DOHH2 (cell line): ENCODE measurements at regions not wholly inside any gene's neighbourhood (a gene's known extent, or its start where the extent isn't known, plus 50 kb on each side); places are given as distances from the start of the nearest gene placed in this dataset.

Source experiments
- H3F3A ChIP-seq: fragments of 200-600 bp; sonication (generic), shearing (Covaris generic); 2 replicates; pipeline ENCODE4 v1.6.0; 2016; ENCODE audit warnings: antibody characterized with exemption, mild to moderate bottlenecking; ENCODE audit not compliant: control insufficient read depth, insufficient read depth
- H3K27ac ChIP-seq: fragments of 200-600 bp; sonication (generic); 2 replicates; pipeline ENCODE4 v1.5.1; 2014; ENCODE audit warnings: low read depth, mild to moderate bottlenecking, low read length, moderate library complexity
- H3K27me3 ChIP-seq: fragments of 200-600 bp; sonication (generic); 2 replicates; pipeline ENCODE4 v1.6.1; 2014; ENCODE audit warnings: mild to moderate bottlenecking, low read length, mixed read lengths; ENCODE audit not compliant: control insufficient read depth
- H3K36me3 ChIP-seq: fragments of 200-600 bp; sonication (generic); 2 replicates; pipeline ENCODE4 v1.6.1; 2014; ENCODE audit warnings: mild to moderate bottlenecking, low read length, moderate library complexity, mixed read lengths; ENCODE audit not compliant: control insufficient read depth
- H3K4me1 ChIP-seq: fragments of 200-600 bp; sonication (generic); 2 replicates; pipeline ENCODE4 v1.6.1; 2014; ENCODE audit warnings: mild to moderate bottlenecking, low read length, mixed read lengths; ENCODE audit not compliant: control insufficient read depth
- H3K4me2 ChIP-seq: fragments of 200-600 bp; sonication (generic); 2 replicates; pipeline ENCODE4 v1.6.0; 2014; ENCODE audit warnings: mild to moderate bottlenecking, low read length, moderate library complexity
- H3K4me3 ChIP-seq: fragments of 200-600 bp; sonication (generic); 2 replicates; pipeline ENCODE4 v1.5.1; 2014; ENCODE audit warnings: mild to moderate bottlenecking, low read length, mixed read lengths
- H3K79me2 ChIP-seq: fragments of 200-600 bp; sonication (generic); 2 replicates; pipeline ENCODE4 v1.6.1; 2014; ENCODE audit warnings: mild to moderate bottlenecking, low read length, mixed read lengths; ENCODE audit not compliant: control insufficient read depth
- H3K9me2 ChIP-seq: fragments of 200-600 bp; sonication (generic); replicated peaks from 2 replicates; pipeline ENCODE4 v1.6.1; 2014; ENCODE audit warnings: mild to moderate bottlenecking, low read length, mixed read lengths; ENCODE audit not compliant: control insufficient read depth
- H3K9me3 ChIP-seq: fragments of 200-600 bp; sonication (generic); 2 replicates; pipeline ENCODE4 v1.6.1; 2014; ENCODE audit warnings: antibody characterized with exemption, low read length, mixed read lengths; ENCODE audit not compliant: control insufficient read depth, insufficient read depth
- H4K20me1 ChIP-seq: fragments of 200-600 bp; sonication (generic); 2 replicates; pipeline ENCODE4 v1.6.0; 2014; ENCODE audit warnings: low read depth, mild to moderate bottlenecking, antibody characterized with exemption, low read length, moderate library complexity; ENCODE audit not compliant: control insufficient read depth, insufficient read depth
- EZH2phosphoT487 ChIP-seq: fragments of 200-600 bp; sonication (generic); IDR thresholded peaks from 2 replicates; pipeline ENCODE4 v1.6.1; 2017; ENCODE audit warnings: borderline replicate concordance, mild to moderate bottlenecking, antibody characterized with exemption, low read length, moderate library complexity, mixed read lengths
- TF ChIP-seq, protein P1 (sequence below): fragments of 200-600 bp; sonication (generic); IDR thresholded peaks from one replicate; pipeline ENCODE4 v1.5.1; 2014; ENCODE audit warnings: antibody characterized with exemption, mild to moderate bottlenecking, low read depth, low read length; ENCODE audit not compliant: poor library complexity, severe bottlenecking

DNA sequence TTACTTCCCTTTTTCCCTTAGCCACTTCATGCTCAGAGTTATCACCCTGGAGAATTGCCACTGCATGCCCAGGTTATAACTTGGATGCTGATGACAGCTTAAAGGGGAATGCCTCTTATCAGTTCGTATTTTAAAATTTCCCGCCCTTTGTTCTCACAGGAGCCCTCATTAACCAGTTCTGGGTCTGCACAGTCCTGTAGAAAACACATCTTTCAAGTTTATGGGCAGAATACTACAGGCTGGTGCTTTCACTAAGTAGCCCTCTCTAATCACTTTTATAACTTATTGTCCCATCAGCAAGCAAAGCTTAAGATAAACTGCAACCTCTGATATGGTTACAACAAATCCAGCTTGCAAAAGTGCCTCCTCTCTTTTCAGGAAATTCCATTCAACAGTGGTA, 587.3 kb upstream of the UBE2E2 start:
- Histone ChIP-seq H3K36me3 (no peaks in the 10 kb centered on the region), H3K4me1 (no peaks in the 10 kb centered on the region), H3K27me3 (no peaks in the 10 kb centered on the region), H3K9me2 (no peaks in the 10 kb centered on the region), H3K79me2 (no peaks in the 10 kb centered on the region), H3K27ac (no peak overlapping the region), H3K4me3 (no peak overlapping the region), H3K4me2 (no peak overlapping the region), H3F3A (no peaks in the 10 kb centered on the region), H3K9me3 (no peaks in the 10 kb centered on the region), H4K20me1 (no peaks in the 10 kb centered on the region)
- no peak for TF ChIP-seq EZH2phosphoT487
- TF ChIP-seq, protein P1, sequence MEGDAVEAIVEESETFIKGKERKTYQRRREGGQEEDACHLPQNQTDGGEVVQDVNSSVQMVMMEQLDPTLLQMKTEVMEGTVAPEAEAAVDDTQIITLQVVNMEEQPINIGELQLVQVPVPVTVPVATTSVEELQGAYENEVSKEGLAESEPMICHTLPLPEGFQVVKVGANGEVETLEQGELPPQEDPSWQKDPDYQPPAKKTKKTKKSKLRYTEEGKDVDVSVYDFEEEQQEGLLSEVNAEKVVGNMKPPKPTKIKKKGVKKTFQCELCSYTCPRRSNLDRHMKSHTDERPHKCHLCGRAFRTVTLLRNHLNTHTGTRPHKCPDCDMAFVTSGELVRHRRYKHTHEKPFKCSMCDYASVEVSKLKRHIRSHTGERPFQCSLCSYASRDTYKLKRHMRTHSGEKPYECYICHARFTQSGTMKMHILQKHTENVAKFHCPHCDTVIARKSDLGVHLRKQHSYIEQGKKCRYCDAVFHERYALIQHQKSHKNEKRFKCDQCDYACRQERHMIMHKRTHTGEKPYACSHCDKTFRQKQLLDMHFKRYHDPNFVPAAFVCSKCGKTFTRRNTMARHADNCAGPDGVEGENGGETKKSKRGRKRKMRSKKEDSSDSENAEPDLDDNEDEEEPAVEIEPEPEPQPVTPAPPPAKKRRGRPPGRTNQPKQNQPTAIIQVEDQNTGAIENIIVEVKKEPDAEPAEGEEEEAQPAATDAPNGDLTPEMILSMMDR: no peak

DNA sequence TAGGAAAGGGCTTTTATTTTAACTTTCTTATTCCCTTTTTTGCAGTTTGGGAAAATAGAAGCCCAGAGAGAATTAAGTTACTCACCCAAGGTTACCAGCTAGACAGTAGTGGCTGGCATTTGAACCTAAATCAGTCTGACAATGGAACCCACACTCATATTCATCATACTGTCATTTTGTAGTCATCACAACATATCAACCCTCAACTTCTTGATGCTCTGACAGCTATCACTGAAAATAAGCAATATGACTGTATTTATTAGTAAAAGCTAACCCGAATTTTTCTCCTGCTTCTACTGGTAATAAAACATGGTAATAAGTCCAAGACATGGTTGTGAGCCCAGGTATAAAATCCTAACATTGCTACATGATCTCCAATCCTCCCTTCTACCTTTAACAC, 585.8 kb upstream of the UBE2E2 start:
- H3K79me2 ChIP-seq: no peaks in the 10 kb centered on the region
- no peak for TF ChIP-seq EZH2phosphoT487
- TF ChIP-seq, protein P1: no peak
- no peaks in the 10 kb centered on the region for H4K20me1 ChIP-seq
- no peaks in the 10 kb centered on the region for H3K36me3 ChIP-seq
- H3K4me1 ChIP-seq: no peaks in the 10 kb centered on the region
- H3K4me3 ChIP-seq: no peak overlapping the region
- H3K9me2 ChIP-seq: no peaks in the 10 kb centered on the region
- H3F3A ChIP-seq: no peaks in the 10 kb centered on the region
- H3K27ac ChIP-seq: no peak overlapping the region
- H3K9me3 ChIP-seq: no peaks in the 10 kb centered on the region
- H3K4me2 ChIP-seq: no peak overlapping the region
- no peaks in the 10 kb centered on the region for H3K27me3 ChIP-seq

DNA sequence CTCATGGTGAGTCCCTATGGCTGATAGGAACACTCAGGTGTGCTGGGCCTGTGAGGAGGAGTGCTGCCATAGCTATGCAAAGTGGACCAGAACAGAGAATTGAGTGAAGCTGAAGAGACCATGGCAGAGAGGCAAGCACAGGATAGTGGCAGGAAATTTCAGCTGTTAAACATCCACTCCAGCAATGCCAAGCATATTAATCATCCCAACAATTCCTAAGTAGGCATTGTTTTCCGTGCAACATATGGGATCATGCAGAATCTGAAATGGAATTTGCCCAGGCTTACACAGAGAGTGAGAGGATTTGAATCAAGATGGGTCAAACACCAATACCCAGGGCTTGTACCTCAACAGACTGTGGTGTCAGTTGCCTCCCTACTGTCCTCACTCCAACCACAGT, 582.6 kb upstream of the UBE2E2 start:
- no peaks in the 10 kb centered on the region for H3F3A ChIP-seq
- no peaks in the 10 kb centered on the region for H3K4me1 ChIP-seq
- no peaks in the 10 kb centered on the region for H3K9me2 ChIP-seq
- no peak overlapping the region for H3K4me2 ChIP-seq
- no peak overlapping the region for H3K27ac ChIP-seq
- H3K79me2 ChIP-seq: no peaks in the 10 kb centered on the region
- H3K4me3 ChIP-seq: no peak overlapping the region
- no peaks in the 10 kb centered on the region for H4K20me1 ChIP-seq
- no peaks in the 10 kb centered on the region for H3K9me3 ChIP-seq
- no peak for TF ChIP-seq EZH2phosphoT487
- no peaks in the 10 kb centered on the region for H3K36me3 ChIP-seq
- H3K27me3 ChIP-seq: no peaks in the 10 kb centered on the region

DNA sequence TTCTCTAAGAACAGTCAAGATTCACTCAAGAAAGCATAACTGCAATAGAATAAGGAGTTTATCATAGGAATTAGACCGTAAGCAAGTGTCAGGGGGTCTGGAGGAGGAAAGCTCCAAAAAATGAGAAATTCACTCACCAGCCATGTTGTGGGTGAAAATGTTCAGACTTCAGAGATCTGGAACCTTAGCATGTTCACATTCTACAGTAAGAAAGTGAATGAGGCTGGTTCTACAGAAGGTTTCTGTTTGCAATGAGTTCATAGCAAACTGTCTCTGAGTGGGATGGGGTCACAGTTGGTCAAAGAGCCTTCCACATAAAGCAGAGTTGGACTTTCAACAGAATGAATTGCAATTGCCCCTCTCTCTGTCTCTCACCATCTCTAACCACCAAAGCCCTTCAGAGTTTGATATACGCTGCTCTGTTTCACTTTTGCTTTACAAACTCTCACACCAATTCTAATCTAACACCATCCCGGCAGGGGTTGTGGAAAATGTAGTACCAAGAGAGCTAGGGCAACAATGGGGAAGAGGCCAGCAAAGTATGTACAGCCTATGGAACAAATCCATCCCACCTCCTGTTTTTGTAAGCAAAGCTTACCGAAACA, 581.8 kb upstream of the UBE2E2 start:
- H3K9me2 ChIP-seq: no peaks in the 10 kb centered on the region
- TF ChIP-seq, protein P1: no peak
- no peak for TF ChIP-seq EZH2phosphoT487
- H3K79me2 ChIP-seq: no peaks in the 10 kb centered on the region
- no peaks in the 10 kb centered on the region for H3K27me3 ChIP-seq
- no peaks in the 10 kb centered on the region for H3K36me3 ChIP-seq
- no peak overlapping the region for H3K27ac ChIP-seq
- no peaks in the 10 kb centered on the region for H4K20me1 ChIP-seq
- H3F3A ChIP-seq: no peaks in the 10 kb centered on the region
- no peak overlapping the region for H3K4me3 ChIP-seq
- H3K4me1 ChIP-seq: no peaks in the 10 kb centered on the region
- no peak overlapping the region for H3K4me2 ChIP-seq
- no peaks in the 10 kb centered on the region for H3K9me3 ChIP-seq
